Activated T-cell treated with anti-CD3 and anti-CD28 coated beads for 4 hours (primary cell): ENCODE measurements at regions not wholly inside any gene's neighbourhood (a gene's known extent, or its start where the extent isn't known, plus 50 kb on each side); places are given as distances from the start of the nearest gene placed in this dataset.

Source experiments
- DNase-seq: peaks from one replicate; pipeline ENCODE4 v3.0.0-alpha.2; 2020

DNA sequence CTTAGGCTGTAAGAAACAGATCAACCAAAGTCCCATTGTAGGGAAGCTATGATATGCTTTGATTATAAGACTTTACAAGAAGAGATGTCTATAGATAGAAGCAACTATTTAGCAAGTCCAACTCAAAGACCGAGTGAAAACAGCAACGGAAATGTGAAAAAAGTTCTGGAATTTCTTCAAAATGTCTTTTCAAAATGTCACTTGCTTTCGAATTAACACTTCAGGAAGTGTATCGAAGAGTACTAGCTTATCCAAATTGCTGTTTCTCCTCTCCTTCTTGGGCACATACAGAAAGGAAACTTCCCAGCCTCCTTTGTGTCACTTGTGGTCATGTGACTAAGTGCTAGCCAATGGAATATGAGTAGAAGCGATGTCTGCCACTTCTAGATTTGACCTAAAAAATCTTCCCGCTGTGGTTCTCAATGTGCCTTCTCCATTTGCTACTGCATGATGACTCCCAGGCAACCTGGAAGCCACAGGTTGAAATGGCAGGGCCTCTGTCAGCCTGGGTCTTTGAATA lies 89.9 kb downstream of the TSEN15 start:
- no peak for DNase-seq

DNA sequence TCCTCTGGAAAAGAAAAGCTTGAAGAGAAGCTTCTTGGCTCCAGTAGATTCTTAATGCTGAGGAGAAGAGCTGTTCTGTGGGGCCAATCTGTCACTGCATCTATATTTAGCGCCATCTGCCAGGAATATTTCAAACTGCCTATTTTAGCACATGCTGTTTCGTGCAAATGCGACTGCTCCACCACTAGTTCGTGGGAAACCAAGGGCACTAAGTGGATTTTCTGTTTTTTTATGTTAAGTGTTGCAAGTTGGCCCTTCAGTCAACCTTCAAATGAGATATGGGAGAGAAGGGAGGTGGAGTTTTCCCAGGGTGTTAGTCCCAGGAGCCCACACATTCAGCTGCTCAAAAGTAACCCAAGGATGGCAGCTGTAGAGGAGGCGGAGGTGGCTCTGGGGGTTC lies 91.9 kb downstream of the TSEN15 start:
- DNase-seq = no peak

- no peak for DNase-seq
Observed at GRCh38 chr1:184145083-184145482, 93.6 kb downstream of the TSEN15 start.

DNA sequence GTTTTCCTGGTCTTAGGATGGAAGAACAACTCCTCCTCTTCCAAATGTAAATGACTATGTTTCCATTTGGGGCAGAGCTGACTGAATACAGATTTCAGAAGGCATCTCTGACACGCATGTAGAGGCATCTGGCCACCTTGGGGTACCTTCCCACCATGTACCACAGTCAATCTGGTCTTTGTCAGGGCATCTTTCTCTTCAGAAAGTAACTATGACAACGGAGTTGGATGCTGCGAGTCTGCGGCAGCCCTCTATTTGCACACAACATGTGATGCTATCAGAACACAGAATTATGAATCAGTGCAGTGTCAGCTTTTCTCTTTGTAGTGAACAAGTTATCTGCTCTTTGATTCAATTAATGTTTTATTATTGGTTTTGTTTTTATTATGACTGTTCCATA lies 94.7 kb downstream of the TSEN15 start:
- no peak for DNase-seq

DNA sequence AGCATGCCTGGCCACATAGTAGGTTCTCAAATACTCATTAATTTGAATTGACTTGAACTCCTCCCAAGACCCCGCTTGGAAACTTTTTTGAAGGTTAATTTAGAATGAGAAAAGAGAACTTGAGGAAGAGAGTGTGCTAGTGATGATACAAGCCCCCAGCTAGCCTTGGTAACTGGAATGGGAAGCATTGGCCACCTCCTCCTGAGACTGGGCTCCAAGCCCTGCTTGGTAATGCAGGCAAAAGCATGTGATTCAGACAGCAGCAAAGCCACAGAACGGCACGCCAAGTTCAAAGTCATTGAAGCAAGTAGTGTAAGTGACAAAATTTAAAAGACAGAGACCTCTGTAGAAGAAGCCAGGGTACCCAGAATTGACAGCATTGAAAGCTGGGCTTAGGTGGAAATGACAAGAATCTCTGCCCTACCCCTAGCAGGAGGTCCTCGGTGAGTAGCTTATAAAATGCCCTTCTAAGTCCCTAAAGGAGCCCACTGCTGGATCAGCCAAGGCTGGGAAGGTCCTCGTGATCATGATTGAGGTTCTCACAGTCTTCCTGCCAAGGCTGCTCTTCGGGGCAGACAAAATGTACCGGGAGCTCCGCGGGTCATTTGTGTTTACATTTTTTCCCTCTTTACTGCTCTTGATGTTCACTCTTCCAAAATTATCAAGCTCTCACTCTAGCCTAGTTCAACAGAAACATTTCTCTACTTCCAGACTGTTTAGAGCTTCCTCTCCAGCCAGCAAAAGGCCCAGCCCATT lies 99.4 kb downstream of the TSEN15 start:
- DNase-seq = no peak

- DNase-seq = no peak
Observed at GRCh38 chr1:184152434-184152898, 100.9 kb downstream of the TSEN15 start.

GRCh38 chr1:184152974-184153373 lies 101.4 kb downstream of the TSEN15 start:
- DNase-seq = no peak

DNA sequence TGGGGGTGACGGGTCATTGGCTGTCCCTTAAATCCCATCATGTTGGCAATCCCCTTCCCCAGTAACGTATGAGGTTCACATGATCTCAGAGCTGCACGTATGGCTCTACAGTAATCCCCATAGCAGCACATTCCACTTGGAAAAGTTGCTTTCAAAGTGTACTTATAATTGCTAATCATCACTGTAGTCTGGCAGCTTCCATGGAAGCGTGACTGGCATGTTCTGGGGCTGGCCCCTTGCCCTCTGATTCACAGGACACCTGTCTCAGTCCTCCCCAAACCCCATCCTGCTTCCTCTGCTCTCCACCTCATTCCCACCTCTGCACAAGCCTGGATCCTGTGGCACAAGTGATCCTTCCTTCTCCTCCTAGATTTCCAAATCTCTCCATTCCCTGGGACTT lies 102.2 kb downstream of the TSEN15 start:
- DNase-seq = no peak

GRCh38 chr1:184156521-184157393 lies 105.2 kb downstream of the TSEN15 start:
- DNase-seq = no peak

DNA sequence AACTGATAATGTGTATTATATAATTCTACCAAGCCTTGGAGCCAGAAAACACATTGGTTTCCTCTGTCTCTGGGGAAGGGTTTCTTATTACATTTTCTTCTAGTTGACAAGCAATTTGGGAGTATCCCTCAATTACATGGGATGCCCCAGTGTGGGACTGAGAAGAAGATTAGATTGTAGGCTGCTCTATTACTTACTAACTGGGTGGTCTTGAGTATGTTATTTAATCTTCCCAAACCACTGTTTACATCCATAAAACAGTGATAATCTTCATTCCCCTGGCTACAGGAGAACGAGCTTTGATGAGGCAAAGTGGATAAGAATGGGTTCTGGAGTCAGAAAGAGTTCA lies 105.8 kb downstream of the TSEN15 start:
- no peak for DNase-seq

- no peak for DNase-seq
Observed at GRCh38 chr1:184158896-184159681, 107.6 kb downstream of the TSEN15 start.

GRCh38 chr1:184160236-184160635 lies 108.7 kb downstream of the TSEN15 start:
- DNase-seq = no peak

DNA sequence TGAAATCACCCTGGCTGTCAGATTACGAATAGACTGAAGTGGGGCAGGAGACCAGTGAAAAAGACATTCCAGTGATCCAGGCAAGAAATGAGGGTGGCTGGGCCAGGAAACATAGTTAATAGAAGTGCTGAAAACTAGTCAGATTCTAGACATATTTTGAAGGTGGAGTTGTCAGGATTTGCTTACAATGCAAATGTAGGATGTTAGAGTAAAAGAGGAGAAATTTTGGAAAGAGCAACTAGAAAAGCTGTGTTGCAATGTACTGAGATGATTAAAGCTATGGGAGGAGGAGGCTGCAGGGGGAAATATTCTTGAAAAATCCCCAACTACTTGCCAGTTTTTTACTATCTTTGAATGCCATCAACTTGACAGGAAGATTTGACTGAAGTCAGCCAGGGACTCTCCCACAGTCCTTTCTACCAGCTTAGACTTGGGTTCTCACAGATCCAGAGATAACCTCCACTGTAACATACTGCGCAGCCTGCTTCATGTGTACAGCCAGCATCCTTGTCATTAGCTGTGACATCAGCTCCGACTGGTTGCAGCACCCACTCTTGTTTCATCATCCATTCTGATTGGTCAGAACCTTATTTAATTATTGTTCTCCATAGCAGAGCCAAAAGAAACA lies 109.7 kb downstream of the TSEN15 start:
- DNase-seq = no peak

GRCh38 chr1:184162281-184162680 lies 110.8 kb downstream of the TSEN15 start:
- DNase-seq = no peak

- DNase-seq = no peak
Observed at GRCh38 chr1:184163674-184164465, 112.3 kb downstream of the TSEN15 start.

GRCh38 chr1:184164536-184164935 lies 113.0 kb downstream of the TSEN15 start:
- DNase-seq = no peak

DNA sequence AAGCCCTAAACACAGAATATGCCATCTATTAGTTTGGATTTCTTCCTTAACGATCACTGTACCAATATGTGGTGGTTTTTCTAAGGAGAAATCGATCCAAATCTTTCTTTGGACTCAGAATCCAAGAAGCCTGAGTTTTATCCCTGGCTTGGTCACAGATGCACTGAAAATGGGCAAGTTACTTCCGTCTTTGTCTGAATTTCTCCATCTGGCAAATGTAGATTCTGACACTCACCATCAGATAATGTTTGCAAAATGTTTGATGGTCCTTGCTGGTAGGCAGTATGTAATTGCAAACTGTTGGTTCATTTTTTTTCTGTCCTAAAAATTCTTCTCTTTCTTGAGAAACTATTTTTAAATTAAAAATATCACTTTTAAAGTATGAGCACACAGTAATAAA lies 115.0 kb downstream of the TSEN15 start:
- DNase-seq = no peak

DNA sequence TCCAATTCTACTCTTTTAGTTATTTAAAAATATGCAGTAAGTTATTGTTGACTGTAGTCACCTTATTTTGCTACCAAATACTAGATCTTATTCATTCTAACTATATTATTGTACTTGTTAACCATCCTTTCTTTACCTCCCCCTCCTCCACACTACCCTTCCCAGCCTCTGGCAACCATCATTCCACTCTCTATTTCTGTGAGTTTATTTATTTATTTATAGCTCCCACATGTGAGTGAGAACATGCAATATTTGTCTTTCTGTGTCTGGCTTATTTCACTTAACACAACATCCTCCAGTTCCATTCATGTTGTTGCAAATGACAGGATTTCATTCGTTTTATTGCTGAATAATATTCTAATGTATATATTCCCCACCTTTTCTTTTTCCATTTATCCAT lies 115.8 kb downstream of the TSEN15 start:
- no peak for DNase-seq

DNA sequence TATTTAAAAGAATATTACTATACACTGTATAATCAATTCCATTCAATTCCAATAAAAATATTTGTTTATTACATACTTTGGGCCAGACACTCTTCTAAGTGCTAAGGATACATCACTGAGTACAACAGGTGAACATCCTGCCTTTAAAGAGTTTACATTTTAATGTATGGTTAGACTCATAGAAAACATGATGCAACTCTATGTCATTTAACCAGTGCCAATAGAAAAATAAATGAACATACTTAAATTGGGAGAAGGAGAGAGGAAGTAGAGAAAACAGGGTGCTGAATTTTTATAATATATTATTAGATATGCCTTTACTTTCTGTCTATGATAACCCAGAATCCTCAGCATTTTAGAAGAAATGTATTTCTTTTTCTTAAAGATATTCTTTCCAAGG lies 119.2 kb downstream of the TSEN15 start:
- no peak for DNase-seq

DNA sequence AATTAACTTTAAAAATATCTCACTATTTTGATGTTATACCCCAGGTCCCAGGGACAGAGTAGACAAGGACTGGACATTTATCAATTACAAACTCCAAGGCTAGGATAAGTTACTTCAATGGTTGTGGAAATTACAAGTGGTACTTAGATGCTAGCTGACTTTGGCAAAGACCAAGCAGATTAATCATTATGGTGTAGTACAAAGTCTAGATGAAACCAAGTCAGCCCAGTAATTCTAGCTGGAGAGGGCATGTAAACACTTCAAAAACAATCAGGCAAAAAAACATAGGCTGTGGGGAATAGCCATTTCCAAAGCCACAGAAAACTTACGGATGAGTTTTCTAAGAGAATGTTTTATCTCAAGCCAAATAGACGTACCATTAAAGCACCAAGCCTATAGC lies 124.5 kb downstream of the TSEN15 start:
- DNase-seq = no peak

DNA sequence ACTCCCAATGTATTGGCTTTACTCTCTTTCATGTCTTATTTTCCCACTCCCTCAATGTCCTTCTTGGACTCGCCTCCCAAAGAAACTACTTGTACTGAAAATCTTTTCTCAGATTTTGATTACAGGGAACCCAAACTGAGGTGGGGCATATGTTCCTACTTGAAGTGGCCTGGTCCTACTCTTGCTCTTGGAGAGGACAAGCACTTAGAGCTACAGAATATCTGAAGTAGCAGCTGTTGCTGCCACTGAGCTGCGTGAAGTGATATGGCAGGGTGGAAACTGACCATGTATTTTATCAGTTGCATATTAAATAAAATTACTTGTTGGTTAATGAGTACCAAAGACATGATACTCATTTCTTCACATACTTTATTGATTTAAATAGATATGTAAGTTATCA lies 129.5 kb downstream of the TSEN15 start:
- no peak for DNase-seq

GRCh38 chr1:184183919-184184318 lies 132.4 kb downstream of the TSEN15 start:
- DNase-seq = no peak
